GM10266 (cell line): ENCODE measurements at regions not wholly inside any gene's neighbourhood (a gene's known extent, or its start where the extent isn't known, plus 50 kb on each side); places are given as distances from the start of the nearest gene placed in this dataset.

Experiments used
- DNase-seq: peaks from one replicate; pipeline ENCODE4 v3.0.0; 2012; ENCODE audit errors: extremely low spot score
- TF ChIP-seq, protein P1 (sequence below): IDR thresholded peaks from 2 replicates; pipeline ENCODE4 v1.5.1; 2012; ENCODE audit warnings: mild to moderate bottlenecking, low read depth; ENCODE audit not compliant: control insufficient read depth, insufficient read depth; ENCODE audit errors: missing control alignments

DNA sequence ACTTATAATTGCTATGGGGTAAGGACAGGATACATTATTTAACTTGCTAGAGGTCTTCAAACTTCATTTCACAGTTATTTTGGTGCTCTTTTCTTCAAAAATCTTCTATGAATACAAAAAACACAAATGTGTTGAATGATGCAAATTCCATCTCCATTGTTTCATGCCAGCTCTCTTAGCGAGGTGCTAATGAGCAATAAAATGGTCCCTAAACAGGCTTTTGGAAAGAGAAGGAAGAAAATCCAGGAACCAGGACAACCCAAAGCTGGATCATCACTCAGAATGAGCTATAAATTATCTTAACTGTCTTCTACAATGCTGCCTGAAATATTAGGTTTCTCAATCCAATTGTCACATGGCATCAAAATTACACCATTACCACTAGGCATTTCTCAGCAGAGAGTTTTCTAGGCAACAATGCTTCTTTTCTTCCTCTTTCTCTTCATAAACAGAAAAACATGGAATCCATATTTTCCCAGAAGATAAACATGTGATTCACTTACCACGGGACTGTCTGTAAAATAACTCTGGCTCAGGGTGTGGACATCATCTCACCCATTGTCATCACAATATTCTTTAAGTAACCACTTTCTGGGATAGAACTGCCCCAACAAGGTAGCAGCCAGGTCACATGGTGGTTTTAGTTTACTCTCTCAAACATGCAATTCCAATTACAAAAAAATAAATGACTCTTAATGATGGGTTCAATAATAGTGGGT lies 249.4 kb downstream of the NPR3 start:
- TF ChIP-seq, protein P1, sequence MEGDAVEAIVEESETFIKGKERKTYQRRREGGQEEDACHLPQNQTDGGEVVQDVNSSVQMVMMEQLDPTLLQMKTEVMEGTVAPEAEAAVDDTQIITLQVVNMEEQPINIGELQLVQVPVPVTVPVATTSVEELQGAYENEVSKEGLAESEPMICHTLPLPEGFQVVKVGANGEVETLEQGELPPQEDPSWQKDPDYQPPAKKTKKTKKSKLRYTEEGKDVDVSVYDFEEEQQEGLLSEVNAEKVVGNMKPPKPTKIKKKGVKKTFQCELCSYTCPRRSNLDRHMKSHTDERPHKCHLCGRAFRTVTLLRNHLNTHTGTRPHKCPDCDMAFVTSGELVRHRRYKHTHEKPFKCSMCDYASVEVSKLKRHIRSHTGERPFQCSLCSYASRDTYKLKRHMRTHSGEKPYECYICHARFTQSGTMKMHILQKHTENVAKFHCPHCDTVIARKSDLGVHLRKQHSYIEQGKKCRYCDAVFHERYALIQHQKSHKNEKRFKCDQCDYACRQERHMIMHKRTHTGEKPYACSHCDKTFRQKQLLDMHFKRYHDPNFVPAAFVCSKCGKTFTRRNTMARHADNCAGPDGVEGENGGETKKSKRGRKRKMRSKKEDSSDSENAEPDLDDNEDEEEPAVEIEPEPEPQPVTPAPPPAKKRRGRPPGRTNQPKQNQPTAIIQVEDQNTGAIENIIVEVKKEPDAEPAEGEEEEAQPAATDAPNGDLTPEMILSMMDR, result no peak
- DNase-seq, result no peak

DNA sequence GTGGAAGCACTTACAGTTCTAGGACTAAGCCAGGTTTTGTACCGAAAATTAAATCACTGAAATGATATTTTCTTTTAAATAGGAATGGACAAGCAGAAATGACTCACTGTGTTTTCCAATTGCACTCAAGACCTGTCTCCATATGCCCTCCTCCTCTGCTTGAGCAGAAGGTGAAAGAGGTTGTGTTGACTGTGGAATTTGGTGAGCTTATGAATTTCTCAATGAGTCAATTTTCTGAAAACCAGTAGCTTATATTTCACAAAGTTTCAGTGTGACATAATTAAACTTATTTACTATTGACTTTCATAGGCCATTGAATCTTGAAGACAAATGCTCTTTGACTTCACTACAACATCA lies 249.9 kb downstream of the NPR3 start:
- DNase-seq, result no peak
- TF ChIP-seq, protein P1, result no peak

DNA sequence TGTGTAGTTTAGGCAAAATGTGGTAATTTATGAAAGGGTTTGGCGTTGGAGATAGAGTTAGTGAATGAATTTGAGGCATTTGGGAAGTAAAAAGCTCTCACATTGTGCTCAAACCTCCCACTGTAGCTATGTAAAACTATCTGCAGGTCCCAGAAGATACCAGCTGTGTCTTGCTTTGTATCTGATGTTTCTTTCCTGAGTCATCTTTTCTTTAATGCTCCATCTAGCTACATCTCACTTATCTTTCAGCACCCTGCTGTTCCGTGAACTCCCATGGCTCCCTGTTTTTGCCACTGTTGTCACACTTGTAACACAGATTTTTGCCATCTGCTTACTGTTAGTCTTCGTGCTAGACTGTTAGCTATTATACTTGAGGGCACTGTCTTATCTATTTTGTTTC lies 253.1 kb downstream of the NPR3 start:
- no peak for DNase-seq
- TF ChIP-seq, protein P1, result no peak

DNA sequence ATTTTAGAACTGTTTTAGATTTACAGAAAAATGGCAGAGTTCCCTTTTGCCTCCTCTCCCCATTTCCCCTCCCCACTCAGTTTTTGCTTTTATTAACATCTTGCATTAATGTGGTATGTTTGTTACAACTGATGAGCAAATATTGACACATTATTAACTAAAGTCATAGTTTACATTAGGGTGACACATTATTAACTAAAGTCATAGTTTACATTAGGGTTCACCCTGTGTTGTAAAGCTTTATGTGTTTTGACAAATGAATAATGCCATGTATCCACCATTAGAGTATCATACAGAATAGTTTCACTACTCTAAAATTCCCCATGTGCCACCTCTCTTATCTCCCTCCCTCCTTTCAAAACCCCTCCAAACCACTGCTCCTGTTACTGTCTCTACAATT lies 262.5 kb downstream of the NPR3 start:
- TF ChIP-seq, protein P1, result no peak
- DNase-seq, result no peak

DNA sequence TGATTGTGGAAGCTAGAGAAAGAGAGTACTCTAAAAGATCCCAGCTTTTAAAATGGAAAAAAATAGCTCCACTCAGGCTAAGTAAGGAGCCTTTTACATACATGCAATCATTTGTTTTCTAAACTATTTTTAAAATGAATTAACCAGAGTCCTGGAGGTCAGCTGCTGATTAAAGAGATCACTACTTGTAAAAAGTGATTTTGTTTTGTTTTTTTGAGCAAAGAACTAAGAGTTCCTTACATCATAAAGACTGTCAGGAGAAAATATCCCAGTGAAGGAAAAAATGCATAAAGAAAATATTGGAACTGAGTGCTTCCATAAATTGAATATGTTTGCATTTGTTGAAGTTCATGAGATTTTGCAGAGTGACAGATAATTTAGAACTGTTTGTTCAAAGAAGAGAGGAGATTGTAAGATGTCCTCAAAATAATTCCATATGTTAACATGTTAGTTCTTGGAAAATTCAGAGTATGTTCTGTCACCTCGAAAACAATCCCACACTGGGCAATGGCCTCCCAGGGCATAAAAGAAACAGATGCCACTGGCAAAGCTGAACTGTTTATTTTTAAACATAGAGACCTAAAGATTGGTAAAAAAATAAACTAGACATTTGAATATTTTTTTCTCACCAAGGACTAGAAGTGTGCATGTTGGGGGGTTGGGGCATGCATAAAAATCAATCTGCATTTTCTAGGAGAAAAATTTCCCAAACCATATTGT lies 264.7 kb downstream of the NPR3 start:
- DNase-seq, result no peak
- TF ChIP-seq, protein P1, result no peak

DNA sequence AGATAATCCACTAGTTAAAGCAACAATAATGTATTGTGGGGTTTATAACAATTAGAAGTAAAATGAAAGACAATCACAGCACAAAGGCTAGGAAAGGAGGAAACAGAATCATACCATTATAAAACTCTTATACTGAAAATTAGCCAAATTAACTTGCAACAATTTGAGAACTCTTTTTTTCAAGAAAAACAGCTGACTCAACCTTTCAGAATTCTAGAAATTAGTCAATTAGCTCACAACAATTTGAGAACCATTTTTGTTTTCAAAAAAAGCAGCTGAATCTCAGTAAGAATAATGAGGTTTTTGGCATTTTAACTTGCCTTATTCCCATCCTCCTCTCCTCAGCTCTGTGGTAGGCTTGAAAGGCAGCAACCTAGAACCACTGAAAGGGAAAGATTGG lies 269.9 kb downstream of the NPR3 start:
- TF ChIP-seq, protein P1, result no peak
- no peak for DNase-seq
